Activated CD4-positive, alpha-beta memory T cell treated with anti-CD3 and anti-CD28 coated beads, Interleukin-2, amount 10 ng/mL, durations not matched to agents 7 days and 5 days (primary cell): ENCODE measurements at regions not wholly inside any gene's neighbourhood (a gene's known extent, or its start where the extent isn't known, plus 50 kb on each side); places are given as distances from the start of the nearest gene placed in this dataset.

Experiments
- CTCF ChIA-PET: fragments of 350-600 bp; sonication (Branson Sonifier 250); formaldehyde crosslinking; loops from one replicate; lab custom pipeline; 2021; ENCODE audit warnings: antibody characterized with exemption, inconsistent platforms; lab: Charles Lee
- POLR2A ChIA-PET: fragments of 350-600 bp; sonication (Branson Sonifier 250); formaldehyde crosslinking; loops from one replicate; lab custom pipeline; 2021; ENCODE audit warnings: antibody characterized with exemption; lab: Charles Lee
- DNase-seq: peaks from one replicate; pipeline ENCODE4 v3.0.0-alpha.2; 2020
- H3K27ac Mint-ChIP-seq: one replicate; pipeline ENCODE4 v1.8.0; 2021; ENCODE audit warnings: mild to moderate bottlenecking, mixed read lengths
- H3K27me3 Mint-ChIP-seq: one replicate; pipeline ENCODE4 v1.8.0; 2021; ENCODE audit warnings: mixed read lengths
- H3K36me3 Mint-ChIP-seq: one replicate; pipeline ENCODE4 v1.8.0; 2021; ENCODE audit warnings: low read depth, mixed read lengths
- H3K4me1 Mint-ChIP-seq: one replicate; pipeline ENCODE4 v1.8.0; 2021; ENCODE audit warnings: mixed read lengths
- H3K4me3 Mint-ChIP-seq: one replicate; pipeline ENCODE4 v1.8.0; 2021; ENCODE audit warnings: mild to moderate bottlenecking, mixed read lengths
- H3K9me3 Mint-ChIP-seq: one replicate; pipeline ENCODE4 v1.8.0; 2021; ENCODE audit warnings: mixed read lengths

GRCh38 chr7:26061678-26062603 is 90.1 kb upstream of the NFE2L3 start:
- CTCF ChIA-PET = interaction anchor here (1.0 to 3.8 kb wide), 3 partner anchors 17 to 199 kb away, joined by 3 to 74 read pairs (median 3); no protein-coding TSS in a partner anchor
- POLR2A ChIA-PET = interaction anchor here (1.0 kb wide), 1 partner anchor 169 kb away, joined by 3 read pairs; no protein-coding TSS in a partner anchor

GRCh38 chr7:26065652-26066051 is 86.3 kb upstream of the NFE2L3 start:
- H3K27me3 Mint-ChIP-seq = peaks cover 18% of the 10 kb centered on the region
- H3K4me3 Mint-ChIP-seq = no peak overlapping the region
- ChIA-PET CTCF (no interaction called here), POLR2A (no interaction called here)
- no peak overlapping the region for H3K27ac Mint-ChIP-seq
- DNase-seq = no peak
- peaks cover 12% of the 10 kb centered on the region for H3K4me1 Mint-ChIP-seq
- H3K9me3 Mint-ChIP-seq = no peaks in the 10 kb centered on the region
- no peaks in the 10 kb centered on the region for H3K36me3 Mint-ChIP-seq

More at GRCh38 chr7:26061678-26062603, 90.1 kb upstream of the NFE2L3 start:
- DNase-seq = peak; percentile 72
- Mint-ChIP-seq H3K36me3 (no peaks in the 10 kb centered on the region), H3K4me1 (peaks cover 13% of the 10 kb centered on the region), H3K27me3 (peaks cover 25% of the 10 kb centered on the region), H3K4me3 (no peak overlapping the region), H3K27ac (no peak overlapping the region), H3K9me3 (no peaks in the 10 kb centered on the region)

DNA sequence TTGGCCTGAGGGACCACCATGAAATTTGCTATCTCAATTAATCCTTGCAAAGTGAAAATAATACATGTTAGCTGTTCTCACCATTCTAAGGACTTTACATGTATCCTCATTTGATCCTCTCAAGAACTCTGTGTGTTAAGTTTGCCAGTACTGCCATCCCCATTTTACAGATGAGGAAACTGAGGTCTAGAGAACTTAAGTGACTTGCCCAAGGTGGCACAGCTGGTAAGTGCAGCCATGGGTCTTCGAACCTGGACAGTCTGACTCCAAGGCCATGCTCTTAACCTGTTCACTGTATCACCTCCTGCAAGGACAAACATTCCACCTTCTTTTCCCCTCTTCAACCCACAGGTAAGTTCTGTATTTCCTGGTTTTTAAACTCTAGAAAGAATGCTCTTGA is 85.3 kb upstream of the NFE2L3 start:
- CTCF ChIA-PET = interaction anchor here (0.7 kb wide), 1 partner anchor 46 kb away, joined by 6 read pairs; no protein-coding TSS in a partner anchor

GRCh38 chr7:26070290-26070689 is 81.7 kb upstream of the NFE2L3 start:
- Mint-ChIP-seq H3K27ac (no peak overlapping the region), H3K9me3 (no peaks in the 10 kb centered on the region), H3K4me1 (no peaks in the 10 kb centered on the region), H3K4me3 (no peak overlapping the region), H3K27me3 (peaks cover 27% of the 10 kb centered on the region), H3K36me3 (no peaks in the 10 kb centered on the region)
- ChIA-PET CTCF (interaction anchor here (1.3 kb wide), 1 partner anchor 9 kb away, joined by 5 read pairs; no protein-coding TSS in a partner anchor), POLR2A (no interaction called here)
- DNase-seq = no peak

More for the DNA sequence above, 85.3 kb upstream of the NFE2L3 start:
- Mint-ChIP-seq H3K4me3 (no peak overlapping the region), H3K27me3 (peaks cover 21% of the 10 kb centered on the region), H3K9me3 (no peaks in the 10 kb centered on the region), H3K36me3 (no peaks in the 10 kb centered on the region), H3K4me1 (peaks cover under 1% of the 10 kb centered on the region), H3K27ac (no peak overlapping the region)
- no peak for DNase-seq
- POLR2A ChIA-PET = no interaction called here

GRCh38 chr7:26071622-26072456 is 80.2 kb upstream of the NFE2L3 start:
- Mint-ChIP-seq H3K27ac (no peak overlapping the region), H3K27me3 (peaks cover 28% of the 10 kb centered on the region), H3K4me1 (no peaks in the 10 kb centered on the region), H3K36me3 (no peaks in the 10 kb centered on the region), H3K4me3 (no peak overlapping the region), H3K9me3 (no peaks in the 10 kb centered on the region)
- DNase-seq = no peak
- CTCF ChIA-PET = interaction anchor here (1.2 to 1.7 kb wide), 2 partner anchors 177 to 179 kb away, joined by 3 to 6 read pairs; no protein-coding TSS in a partner anchor
- POLR2A ChIA-PET = no interaction called here

DNA sequence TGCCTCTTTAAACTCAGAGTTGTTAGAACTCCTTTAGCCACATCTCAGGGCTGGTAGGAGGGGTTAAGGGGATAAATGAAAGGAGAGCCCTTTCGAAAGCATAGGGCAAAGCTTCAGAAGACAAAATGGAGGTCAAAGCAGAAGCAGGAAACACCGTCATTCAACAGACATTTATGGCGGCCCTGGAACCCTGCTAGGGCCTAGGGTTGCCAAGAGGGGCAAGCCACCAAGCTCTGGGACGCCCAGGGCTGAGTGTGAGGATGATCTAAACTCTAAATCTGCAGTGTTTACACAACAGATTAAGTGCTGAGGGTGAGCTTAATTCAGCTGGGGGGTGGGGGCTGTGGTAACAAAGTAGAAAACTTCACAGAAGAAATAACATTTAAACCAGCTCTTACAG is 79.0 kb upstream of the NFE2L3 start:
- Mint-ChIP-seq H3K27me3 (peaks cover 36% of the 10 kb centered on the region), H3K36me3 (no peaks in the 10 kb centered on the region), H3K4me3 (no peak overlapping the region), H3K27ac (no peak overlapping the region), H3K9me3 (no peaks in the 10 kb centered on the region), H3K4me1 (no peaks in the 10 kb centered on the region)
- POLR2A ChIA-PET = no interaction called here
- no peak for DNase-seq
- CTCF ChIA-PET = no interaction called here

- peaks cover 53% of the 10 kb centered on the region for H3K27me3 Mint-ChIP-seq
- CTCF ChIA-PET = no interaction called here
- no peak overlapping the region for H3K4me3 Mint-ChIP-seq
Observed at GRCh38 chr7:26074919-26075318, 77.1 kb upstream of the NFE2L3 start.

GRCh38 chr7:26076691-26077090 is 75.3 kb upstream of the NFE2L3 start:
- peaks cover 5% of the 10 kb centered on the region for H3K4me1 Mint-ChIP-seq
- CTCF ChIA-PET = interaction anchor here (1.0 to 3.3 kb wide), 2 partner anchors 14 to 184 kb away, joined by 3 to 18 read pairs; no protein-coding TSS in a partner anchor
- H3K27me3 Mint-ChIP-seq = peaks cover 63% of the 10 kb centered on the region
- H3K9me3 Mint-ChIP-seq = no peaks in the 10 kb centered on the region
- H3K27ac Mint-ChIP-seq = no peak overlapping the region
- DNase-seq = no peak
- POLR2A ChIA-PET = no interaction called here
- no peak overlapping the region for H3K4me3 Mint-ChIP-seq
- H3K36me3 Mint-ChIP-seq = no peaks in the 10 kb centered on the region

More at GRCh38 chr7:26074919-26075318, 77.1 kb upstream of the NFE2L3 start:
- Mint-ChIP-seq H3K4me1 (peaks cover 5% of the 10 kb centered on the region), H3K9me3 (no peaks in the 10 kb centered on the region), H3K27ac (no peak overlapping the region), H3K36me3 (no peaks in the 10 kb centered on the region)
- no peak for DNase-seq
- POLR2A ChIA-PET = no interaction called here

- no peak overlapping the region for H3K27ac Mint-ChIP-seq
- DNase-seq = peak; percentile 73
- H3K27me3 Mint-ChIP-seq = peaks cover 71% of the 10 kb centered on the region
- H3K4me1 Mint-ChIP-seq = peaks cover 5% of the 10 kb centered on the region
- no peak overlapping the region for H3K4me3 Mint-ChIP-seq
- H3K9me3 Mint-ChIP-seq = no peaks in the 10 kb centered on the region
- no peaks in the 10 kb centered on the region for H3K36me3 Mint-ChIP-seq
- POLR2A ChIA-PET = interaction anchor here (0.6 to 1.7 kb wide), 5 partner anchors 14 to 123 kb away, joined by 3 to 5 read pairs (median 3); partner anchors contain the start of gene CBX3
- CTCF ChIA-PET = interaction anchor here (0.7 to 3.3 kb wide), 25 partner anchors 8 to 291 kb away, joined by 3 to 18 read pairs (median 5); partner anchors contain the start of genes HNRNPA2B1 and NFE2L3
Observed at GRCh38 chr7:26078437-26079336, 73.3 kb upstream of the NFE2L3 start.

GRCh38 chr7:26081638-26082037 is 70.4 kb upstream of the NFE2L3 start:
- peaks cover 57% of the 10 kb centered on the region for H3K27me3 Mint-ChIP-seq
- ChIA-PET CTCF (interaction anchor here (0.5 to 1.3 kb wide), 4 partner anchors 9 to 1724 kb away, joined by 3 to 6 read pairs (median 4); partner anchors contain the start of gene NFE2L3), POLR2A (interaction anchor here (1.2 kb wide), 1 partner anchor 112 kb away, joined by 3 read pairs; no protein-coding TSS in a partner anchor)

GRCh38 chr7:26083113-26083512 is 68.9 kb upstream of the NFE2L3 start:
- CTCF ChIA-PET = interaction anchor here (0.9 to 1.3 kb wide), 3 partner anchors 8 to 124 kb away, joined by 3 to 6 read pairs (median 4); no protein-coding TSS in a partner anchor
- no peak overlapping the region for H3K27ac Mint-ChIP-seq
- POLR2A ChIA-PET = interaction anchor here (1.8 kb wide), 1 partner anchor 118 kb away, joined by 4 read pairs; the partner anchor contains the start of gene CBX3
- H3K9me3 Mint-ChIP-seq = no peaks in the 10 kb centered on the region
- no peak for DNase-seq
- H3K27me3 Mint-ChIP-seq = peaks cover 47% of the 10 kb centered on the region
- H3K4me3 Mint-ChIP-seq = no peak overlapping the region
- H3K4me1 Mint-ChIP-seq = peaks cover 5% of the 10 kb centered on the region
- no peaks in the 10 kb centered on the region for H3K36me3 Mint-ChIP-seq

More at GRCh38 chr7:26081638-26082037, 70.4 kb upstream of the NFE2L3 start:
- no peak for DNase-seq
- H3K9me3 Mint-ChIP-seq = no peaks in the 10 kb centered on the region
- no peaks in the 10 kb centered on the region for H3K36me3 Mint-ChIP-seq
- no peak overlapping the region for H3K4me3 Mint-ChIP-seq
- no peak overlapping the region for H3K27ac Mint-ChIP-seq
- H3K4me1 Mint-ChIP-seq = peaks cover 5% of the 10 kb centered on the region
